Left renal pelvis (tissue), 4 donors: ENCODE measurements at regions not wholly inside any gene's neighbourhood (a gene's known extent, or its start where the extent isn't known, plus 50 kb on each side); places are given as distances from the start of the nearest gene placed in this dataset.
A peak's percentile ranks its signal among the peaks of the same experiment; 100 is the strongest.
"Not testable (repeated sequence)": the region's sequence is repeated elsewhere in the genome, so short reads cannot be mapped to it uniquely, and the experiment has no call there.

ENCODE experiments used
- DNase-seq, 4 donors: peaks; one replicate each; pipeline ENCODE4 v3.0.0-alpha.2; 2013; ENCODE audit warnings: low read depth in 4 of 4, low spot score in 3 of 4

GRCh38 chr17:70683936-70684335 is 514.6 kb downstream of the KCNJ2 start:
- no peak for DNase-seq

GRCh38 chr17:70687421-70687820 is 518.1 kb downstream of the KCNJ2 start:
- no peak for DNase-seq

- DNase-seq: no peak
Observed at GRCh38 chr17:70691150-70691549, 521.8 kb downstream of the KCNJ2 start.

- no peak for DNase-seq
Observed at GRCh38 chr17:70699408-70699807, 530.1 kb downstream of the KCNJ2 start.

- no peak for DNase-seq
Observed at GRCh38 chr17:70702683-70703255, 533.4 kb downstream of the KCNJ2 start.

GRCh38 chr17:70709596-70709995 is 540.3 kb downstream of the KCNJ2 start:
- no peak for DNase-seq

- DNase-seq: no peak
Observed at GRCh38 chr17:70713694-70714093, 544.4 kb downstream of the KCNJ2 start.

- no peak for DNase-seq
Observed at GRCh38 chr17:70716551-70716950, 547.2 kb downstream of the KCNJ2 start.

- DNase-seq: no peak
Observed at GRCh38 chr17:70717042-70717441, 547.7 kb downstream of the KCNJ2 start.

GRCh38 chr17:70736375-70736957 is 567.1 kb downstream of the KCNJ2 start:
- no peak for DNase-seq

GRCh38 chr17:70739065-70739464 is 569.7 kb downstream of the KCNJ2 start:
- no peak for DNase-seq

- not testable (repeated sequence) for DNase-seq
Observed at GRCh38 chr17:70746574-70746973, 577.2 kb downstream of the KCNJ2 start.

GRCh38 chr17:70750983-70751382 is 581.7 kb downstream of the KCNJ2 start:
- no peak for DNase-seq

GRCh38 chr17:70752461-70752860 is 583.1 kb downstream of the KCNJ2 start:
- not testable (repeated sequence) for DNase-seq

- no peak for DNase-seq
Observed at GRCh38 chr17:70752966-70753467, 583.7 kb downstream of the KCNJ2 start.

- no peak for DNase-seq
Observed at GRCh38 chr17:70763018-70763417, 593.7 kb downstream of the KCNJ2 start.

- peak in 1 of 4 donors; percentile 16 for DNase-seq
Observed at GRCh38 chr17:70767102-70767701, 597.9 kb downstream of the KCNJ2 start.

- DNase-seq: no peak
Observed at GRCh38 chr17:70769956-70770355, 600.6 kb downstream of the KCNJ2 start.

GRCh38 chr17:70771804-70772386 is 602.6 kb downstream of the KCNJ2 start:
- no peak for DNase-seq

- DNase-seq: no peak
Observed at GRCh38 chr17:70772761-70773160, 603.4 kb downstream of the KCNJ2 start.

GRCh38 chr17:70773258-70773657 is 603.9 kb downstream of the KCNJ2 start:
- no peak for DNase-seq
